Right lobe of liver (tissue), 4 donors: ENCODE measurements at regions not wholly inside any gene's neighbourhood (a gene's known extent, or its start where the extent isn't known, plus 50 kb on each side); places are given as distances from the start of the nearest gene placed in this dataset.

Source experiments
- CTCF ChIP-seq, 4 donors: fragments of 200-600 bp in 3 of 4; fragments of 450-650 bp in 1 of 4; IDR thresholded peaks; one replicate each; pipeline versions ENCODE4 v1.5.1 to v1.8.0; 2016 to 2022; ENCODE audit warnings: antibody characterized with exemption in 4 of 4, mild to moderate bottlenecking in 2 of 4
- POLR2A ChIP-seq: fragments of 450-650 bp; IDR thresholded peaks from one replicate; pipeline ENCODE4 v1.6.1; 2017; ENCODE audit warnings: antibody characterized with exemption, mild to moderate bottlenecking
- donor health status: DM: no; HTN: no; CAD: no.
- donor health status: DM: no; HTN: no; CAD: no.
- donor health status: DM: no; HTN: yes; CAD: no.

GRCh38 chr6:131443014-131443413, 130.0 kb upstream of the ARG1 start:
- TF ChIP-seq CTCF (IDR thresholded peaks at IDR 0.05) = no peak
- no peak for TF ChIP-seq POLR2A
